ENCODE measurements at regions not wholly inside any gene's neighbourhood (a gene's known extent, or its start where the extent isn't known, plus 50 kb on each side); places are given as distances from the start of the nearest gene placed in this dataset.

DNA sequence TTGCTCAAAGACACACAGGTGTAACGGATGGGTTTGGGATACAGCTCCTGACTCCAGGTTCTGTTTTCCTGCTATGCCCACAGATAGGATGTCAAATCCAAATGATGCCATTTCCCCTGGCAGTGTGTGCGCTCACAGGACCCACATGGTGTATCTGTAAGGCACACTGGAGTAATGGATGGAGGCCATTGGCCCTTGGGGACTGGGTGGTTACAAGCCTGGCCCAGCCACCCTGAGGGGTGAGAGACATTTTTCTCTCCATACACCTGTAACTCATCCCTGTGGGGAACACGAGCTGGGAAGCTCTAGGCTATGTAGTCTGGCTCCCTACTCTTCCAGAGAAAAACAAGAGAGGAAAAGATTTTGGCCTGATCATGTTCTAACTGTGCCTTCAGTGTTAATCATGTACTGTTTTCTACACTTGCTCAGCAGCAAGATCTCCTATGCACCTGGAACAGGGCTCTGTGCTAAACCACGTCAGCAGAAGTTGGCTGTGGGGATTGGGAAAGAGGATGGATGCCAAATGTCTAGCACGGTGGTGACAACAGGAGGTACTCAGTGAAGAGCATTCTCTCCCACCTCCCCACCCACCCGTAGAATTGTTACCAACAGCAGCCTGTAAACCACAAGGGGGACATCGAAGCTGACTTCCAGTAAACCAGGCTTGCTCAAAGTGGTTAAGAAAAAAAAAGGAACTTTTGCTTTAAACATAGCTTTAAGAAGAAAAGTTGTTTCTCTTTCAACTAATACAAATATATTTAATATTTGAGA lies 237.0 kb downstream of the LACC1 start:
- Histone ChIP-seq H3K27me3 (no peaks in the 10 kb centered on the region), H3K9me3 (no peaks in the 10 kb centered on the region), H3K36me3 (no peaks in the 10 kb centered on the region), H3K27ac (no peak overlapping the region), H3K4me1 (ENCODE audit: control insufficient read depth in 1 of 2, insufficient read depth in 1 of 2, low read depth in 1 of 2, low read length in 1 of 2) (no peaks in the 10 kb centered on the region), H3K4me3 (ENCODE audit: low read depth in 1 of 2, low read length in 1 of 2) (no peak overlapping the region)
- TF ChIP-seq, protein P1, sequence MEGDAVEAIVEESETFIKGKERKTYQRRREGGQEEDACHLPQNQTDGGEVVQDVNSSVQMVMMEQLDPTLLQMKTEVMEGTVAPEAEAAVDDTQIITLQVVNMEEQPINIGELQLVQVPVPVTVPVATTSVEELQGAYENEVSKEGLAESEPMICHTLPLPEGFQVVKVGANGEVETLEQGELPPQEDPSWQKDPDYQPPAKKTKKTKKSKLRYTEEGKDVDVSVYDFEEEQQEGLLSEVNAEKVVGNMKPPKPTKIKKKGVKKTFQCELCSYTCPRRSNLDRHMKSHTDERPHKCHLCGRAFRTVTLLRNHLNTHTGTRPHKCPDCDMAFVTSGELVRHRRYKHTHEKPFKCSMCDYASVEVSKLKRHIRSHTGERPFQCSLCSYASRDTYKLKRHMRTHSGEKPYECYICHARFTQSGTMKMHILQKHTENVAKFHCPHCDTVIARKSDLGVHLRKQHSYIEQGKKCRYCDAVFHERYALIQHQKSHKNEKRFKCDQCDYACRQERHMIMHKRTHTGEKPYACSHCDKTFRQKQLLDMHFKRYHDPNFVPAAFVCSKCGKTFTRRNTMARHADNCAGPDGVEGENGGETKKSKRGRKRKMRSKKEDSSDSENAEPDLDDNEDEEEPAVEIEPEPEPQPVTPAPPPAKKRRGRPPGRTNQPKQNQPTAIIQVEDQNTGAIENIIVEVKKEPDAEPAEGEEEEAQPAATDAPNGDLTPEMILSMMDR (IDR thresholded peaks at IDR 0.05): no peak

DNA sequence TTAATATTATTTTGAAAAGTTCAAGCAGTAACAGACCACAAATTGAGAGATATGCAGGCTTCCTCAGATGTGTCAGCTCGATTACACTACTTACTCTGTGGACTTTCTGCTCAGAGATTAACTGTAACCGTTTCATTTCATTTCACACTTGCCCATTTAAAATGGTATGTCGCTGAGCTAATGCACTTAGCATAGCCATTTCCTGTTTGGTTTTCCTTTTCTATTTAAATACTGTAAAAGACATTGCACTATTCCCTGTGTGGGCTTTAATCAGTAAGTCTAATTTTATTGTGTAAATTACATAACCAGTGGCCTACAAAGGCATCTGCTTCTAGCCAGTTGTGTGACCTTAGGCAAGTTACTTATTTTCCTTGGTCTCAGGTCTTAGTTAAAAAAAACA lies 237.6 kb downstream of the LACC1 start:
- TF ChIP-seq, protein P1 (IDR thresholded peaks at IDR 0.05): no peak
- Histone ChIP-seq H3K4me1 (ENCODE audit: control insufficient read depth in 1 of 2, insufficient read depth in 1 of 2, low read depth in 1 of 2, low read length in 1 of 2) (no peaks in the 10 kb centered on the region), H3K27ac (no peak overlapping the region), H3K9me3 (no peaks in the 10 kb centered on the region), H3K36me3 (no peaks in the 10 kb centered on the region), H3K4me3 (ENCODE audit: low read depth in 1 of 2, low read length in 1 of 2) (no peak overlapping the region), H3K27me3 (no peaks in the 10 kb centered on the region)

DNA sequence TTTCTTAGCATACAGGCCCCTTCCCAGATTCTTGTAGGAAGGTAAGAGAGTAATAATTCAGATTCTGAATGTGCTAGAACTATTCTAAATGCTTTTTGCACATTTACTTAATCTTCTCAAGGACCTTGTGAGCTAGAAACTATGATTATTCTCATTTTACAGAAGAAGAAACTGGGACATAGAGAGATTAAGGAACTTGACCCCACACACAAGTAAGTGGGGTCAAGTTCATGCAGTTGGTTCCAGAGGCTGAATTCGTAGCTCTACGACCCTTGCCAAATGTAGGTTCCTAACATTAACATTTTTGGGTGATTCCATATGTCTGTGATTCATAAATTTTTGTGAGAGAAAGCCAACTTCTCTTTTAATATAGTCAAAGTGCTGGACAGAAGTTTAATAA lies 238.1 kb downstream of the LACC1 start:
- Histone ChIP-seq H3K36me3 (no peaks in the 10 kb centered on the region), H3K27me3 (no peaks in the 10 kb centered on the region), H3K4me3 (ENCODE audit: low read depth in 1 of 2, low read length in 1 of 2) (no peak overlapping the region), H3K27ac (no peak overlapping the region), H3K4me1 (ENCODE audit: control insufficient read depth in 1 of 2, insufficient read depth in 1 of 2, low read depth in 1 of 2, low read length in 1 of 2) (no peaks in the 10 kb centered on the region), H3K9me3 (no peaks in the 10 kb centered on the region)
- TF ChIP-seq, protein P1 (IDR thresholded peaks at IDR 0.05): no peak

DNA sequence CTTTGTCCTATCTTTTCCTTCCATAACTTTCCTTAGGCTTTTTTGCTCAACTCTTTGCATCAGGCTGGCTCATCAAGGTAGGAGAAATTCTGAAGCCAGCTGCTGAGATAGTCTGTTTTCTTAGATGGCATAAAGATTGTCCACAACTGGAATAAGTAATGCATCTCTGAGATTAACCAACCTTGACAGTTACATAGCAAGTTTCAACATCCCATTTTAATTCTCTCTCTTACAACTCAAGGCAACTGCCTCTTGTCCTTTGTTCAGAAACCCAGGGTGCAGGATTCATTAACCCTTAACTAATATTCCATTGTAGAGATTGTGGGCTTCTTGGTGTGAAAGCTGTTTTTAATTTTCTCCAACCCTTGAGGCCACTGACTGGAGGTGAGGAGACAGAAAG lies 239.2 kb downstream of the LACC1 start:
- no peaks in the 10 kb centered on the region for H3K9me3 ChIP-seq
- TF ChIP-seq, protein P1 (IDR thresholded peaks at IDR 0.05): no peak
- no peak overlapping the region for H3K4me3 ChIP-seq (ENCODE audit: low read depth in 1 of 2, low read length in 1 of 2)
- no peaks in the 10 kb centered on the region for H3K27me3 ChIP-seq
- H3K27ac ChIP-seq: no peak overlapping the region
- no peaks in the 10 kb centered on the region for H3K4me1 ChIP-seq (ENCODE audit: control insufficient read depth in 1 of 2, insufficient read depth in 1 of 2, low read depth in 1 of 2, low read length in 1 of 2)
- no peaks in the 10 kb centered on the region for H3K36me3 ChIP-seq

DNA sequence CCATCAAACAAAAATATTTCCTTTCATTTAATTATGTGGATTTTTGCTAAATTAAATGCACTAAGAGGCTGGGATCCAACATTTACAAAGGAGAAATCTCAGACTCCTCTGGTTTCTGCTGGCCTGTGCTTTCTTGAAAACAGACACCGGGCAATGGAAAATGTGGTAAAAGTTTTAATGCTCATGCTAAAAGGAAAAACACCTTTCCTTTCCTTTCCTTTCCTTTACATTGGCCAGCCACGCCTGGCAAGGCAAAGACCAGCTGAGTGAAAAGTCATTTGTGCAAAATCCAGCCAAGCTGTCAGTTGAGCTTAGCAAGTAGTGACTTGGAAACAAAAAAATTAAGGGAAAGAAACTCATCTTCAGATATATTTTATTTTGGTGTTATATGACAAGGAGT lies 240.3 kb downstream of the LACC1 start:
- TF ChIP-seq, protein P1 (IDR thresholded peaks at IDR 0.05): no peak
- H3K4me1 ChIP-seq (ENCODE audit: control insufficient read depth in 1 of 2, insufficient read depth in 1 of 2, low read depth in 1 of 2, low read length in 1 of 2): no peaks in the 10 kb centered on the region
- no peaks in the 10 kb centered on the region for H3K36me3 ChIP-seq
- H3K9me3 ChIP-seq: no peaks in the 10 kb centered on the region
- H3K27me3 ChIP-seq: no peaks in the 10 kb centered on the region
- no peak overlapping the region for H3K27ac ChIP-seq
- H3K4me3 ChIP-seq (ENCODE audit: low read depth in 1 of 2, low read length in 1 of 2): no peak overlapping the region

Data from neutrophil (primary cell).